GM12872 (cell line): ENCODE measurements at regions not wholly inside any gene's neighbourhood (a gene's known extent, or its start where the extent isn't known, plus 50 kb on each side); places are given as distances from the start of the nearest gene placed in this dataset.

Source experiments
- CTCF ChIP-seq: IDR thresholded peaks from 3 replicates; pipeline ENCODE4 v1.5.1; 2011; ENCODE audit warnings: low read depth, mild to moderate bottlenecking, low read length, moderate library complexity; ENCODE audit not compliant: insufficient read depth

- TF ChIP-seq CTCF: no peak
These were observed 184.2 kb downstream of the KDR start for GRCh38 chr4:54940996-54941865.

- no peak for TF ChIP-seq CTCF
These were observed 187.9 kb downstream of the KDR start for GRCh38 chr4:54937501-54937900.

GRCh38 chr4:54933579-54933978 lies 191.8 kb downstream of the KDR start:
- TF ChIP-seq CTCF: no peak

- no peak for TF ChIP-seq CTCF
These were observed 195.2 kb downstream of the KDR start for GRCh38 chr4:54930226-54930625.

- TF ChIP-seq CTCF: no peak
These were observed 195.9 kb downstream of the KDR start for GRCh38 chr4:54929459-54929858.

- no peak for TF ChIP-seq CTCF
These were observed 200.5 kb downstream of the KDR start for GRCh38 chr4:54924891-54925290.

GRCh38 chr4:54915276-54915675 lies 210.1 kb downstream of the KDR start:
- TF ChIP-seq CTCF: no peak

- no peak for TF ChIP-seq CTCF
These were observed 210.6 kb downstream of the KDR start for GRCh38 chr4:54914781-54915180.
